ENCODE measurements at regions not wholly inside any gene's neighbourhood (a gene's known extent, or its start where the extent isn't known, plus 50 kb on each side); places are given as distances from the start of the nearest gene placed in this dataset.

DNA sequence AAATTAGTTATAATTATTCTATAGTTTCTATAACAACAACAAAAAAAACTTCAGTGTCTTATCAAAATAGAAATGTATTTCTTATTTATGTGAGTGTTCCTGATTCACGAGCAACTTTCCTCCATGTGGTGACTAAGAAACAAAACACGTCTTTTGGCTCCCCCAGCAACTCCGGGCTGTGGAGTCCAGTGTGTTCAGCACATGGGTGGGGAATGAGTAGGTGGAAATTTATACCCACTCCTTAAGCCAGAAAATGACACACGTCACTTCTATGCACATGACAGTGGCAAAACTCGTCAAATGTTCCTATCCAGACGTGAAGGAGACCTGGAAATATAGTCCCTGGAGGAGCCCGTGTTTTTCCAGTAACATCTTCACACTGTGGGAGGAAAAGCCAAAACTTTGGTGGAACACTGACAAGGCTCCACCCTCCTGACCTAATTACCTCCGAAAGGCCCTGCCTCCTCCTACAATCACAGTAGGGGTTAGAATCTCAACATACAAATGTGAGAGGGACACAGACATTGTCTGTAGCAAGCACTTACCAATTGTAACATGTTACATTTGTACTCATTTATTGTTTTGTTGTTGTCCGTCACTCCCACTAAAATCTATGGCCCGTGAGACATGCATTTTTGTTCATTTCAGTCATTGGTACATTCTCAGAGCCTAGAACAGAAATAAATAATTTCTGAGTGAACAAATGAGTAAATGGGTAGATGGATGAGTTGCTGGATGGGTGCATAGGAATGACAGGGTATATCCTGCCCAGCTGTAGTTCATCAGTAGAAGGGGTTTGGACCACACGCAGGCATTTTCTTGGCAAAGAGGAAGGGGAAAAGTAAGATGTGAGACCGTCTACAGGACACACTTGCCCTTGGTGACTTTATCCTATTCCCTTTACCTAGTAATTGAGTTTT, 605.8 kb upstream of the TENM3 start:
- ATAC-seq (no peak), DNase-seq (peak in 1 of 2 donors; percentile 12)
- H3K36me3 ChIP-seq, result no peaks in the 10 kb centered on the region
- no peak overlapping the region for H3K27ac ChIP-seq
- no peaks in the 10 kb centered on the region for H3K27me3 ChIP-seq
- in situ Hi-C loops (cut with MboI; ENCODE audit: low sequenced_read_pairs in 4 of 4), result no loop called here
- TF ChIP-seq CTCF (IDR thresholded peaks at IDR 0.05 in 4 of 5, conservative IDR thresholded peaks at IDR 0.05 in 1 of 5), result no peak
- no peak for TF ChIP-seq POLR2A (IDR thresholded peaks at IDR 0.05)
- no peaks in the 10 kb centered on the region for H3K4me1 ChIP-seq
- no peak overlapping the region for H3K4me3 ChIP-seq
- no peaks in the 10 kb centered on the region for H3K9me3 ChIP-seq
- intact Hi-C loops (cut with DNase I; ENCODE audit: low total_unique reads), result no loop called here

- Histone ChIP-seq H3K9me3 (no peaks in the 10 kb centered on the region), H3K27me3 (no peaks in the 10 kb centered on the region), H3K4me1 (no peaks in the 10 kb centered on the region), H3K36me3 (no peaks in the 10 kb centered on the region), H3K27ac (no peak overlapping the region), H3K4me3 (no peak overlapping the region)
- no peak for TF ChIP-seq CTCF (IDR thresholded peaks at IDR 0.05 in 4 of 5, conservative IDR thresholded peaks at IDR 0.05 in 1 of 5)
- no peak for TF ChIP-seq POLR2A (IDR thresholded peaks at IDR 0.05)
- ATAC-seq, result no peak
- DNase-seq, result no peak
- intact Hi-C loops (cut with DNase I; ENCODE audit: low total_unique reads) (no loop called here), in situ Hi-C loops (cut with MboI; ENCODE audit: low sequenced_read_pairs in 4 of 4) (no loop called here)
Observed at GRCh38 chr4:181643466-181643865, 599.7 kb upstream of the TENM3 start.

- no peaks in the 10 kb centered on the region for H3K36me3 ChIP-seq
- DNase-seq, result no peak
- ATAC-seq, result no peak
- intact Hi-C loops (cut with DNase I; ENCODE audit: low total_unique reads), result no loop called here
- H3K27me3 ChIP-seq, result no peaks in the 10 kb centered on the region
- in situ Hi-C loops (cut with MboI; ENCODE audit: low sequenced_read_pairs in 4 of 4), result no loop called here
- H3K4me3 ChIP-seq, result no peak overlapping the region
- TF ChIP-seq CTCF (IDR thresholded peaks at IDR 0.05 in 4 of 5, conservative IDR thresholded peaks at IDR 0.05 in 1 of 5) (no peak), POLR2A (IDR thresholded peaks at IDR 0.05) (no peak)
- no peaks in the 10 kb centered on the region for H3K4me1 ChIP-seq
- H3K27ac ChIP-seq, result no peak overlapping the region
- H3K9me3 ChIP-seq, result no peaks in the 10 kb centered on the region
Observed at GRCh38 chr4:181645489-181645888, 597.7 kb upstream of the TENM3 start.

GRCh38 chr4:181646864-181647263, 596.3 kb upstream of the TENM3 start:
- H3K36me3 ChIP-seq, result no peaks in the 10 kb centered on the region
- TF ChIP-seq CTCF (IDR thresholded peaks at IDR 0.05 in 4 of 5, conservative IDR thresholded peaks at IDR 0.05 in 1 of 5) (no peak), POLR2A (IDR thresholded peaks at IDR 0.05) (no peak)
- no peaks in the 10 kb centered on the region for H3K9me3 ChIP-seq
- H3K27ac ChIP-seq, result no peak overlapping the region
- no peak overlapping the region for H3K4me3 ChIP-seq
- no peaks in the 10 kb centered on the region for H3K4me1 ChIP-seq
- DNase-seq (no peak), ATAC-seq (no peak)
- H3K27me3 ChIP-seq, result no peaks in the 10 kb centered on the region
- in situ Hi-C loops (cut with MboI; ENCODE audit: low sequenced_read_pairs in 4 of 4) (no loop called here), intact Hi-C loops (cut with DNase I; ENCODE audit: low total_unique reads) (no loop called here)

Data from gastrocnemius medialis (tissue), 4 donors.